GM12878 (cell line): ENCODE measurements at regions not wholly inside any gene's neighbourhood (a gene's known extent, or its start where the extent isn't known, plus 50 kb on each side); places are given as distances from the start of the nearest gene placed in this dataset.

Source experiments
- CTCF ChIP-seq, 3 experiments: IDR thresholded peaks in 2 of 3; conservative IDR thresholded peaks in 1 of 3; 2 replicates each; pipeline ENCODE4 v1.5.1; 2011; ENCODE audit warnings: low read depth in 3 of 3, low read length in 3 of 3, mild to moderate bottlenecking in 3 of 3, control low read depth in 2 of 3, moderate library complexity in 2 of 3, inconsistent platforms in 1 of 3, mixed read lengths in 1 of 3; ENCODE audit not compliant: control insufficient read depth in 2 of 3, insufficient read depth in 1 of 3; ENCODE audit errors: extremely low read depth in 1 of 3
- EGR1 ChIP-seq, 2 experiments: IDR thresholded peaks; 1 replicate in 1 of 2; 2 replicates in 1 of 2; pipeline ENCODE4 v1.6.1; 2011 to 2012; ENCODE audit warnings: low read depth in 2 of 2, low read length in 2 of 2, borderline replicate concordance in 1 of 2, mild to moderate bottlenecking in 1 of 2, moderate library complexity in 1 of 2
- MAX ChIP-seq: IDR thresholded peaks from 2 replicates; pipeline ENCODE4 v1.6.1; 2012; ENCODE audit warnings: low read depth, low read length, improper control_type of control experiment
- NBN ChIP-seq: fragments of 450-650 bp; IDR thresholded peaks from 2 replicates; pipeline ENCODE4 v1.6.1; 2016
- POLR2AphosphoS5 ChIP-seq: IDR thresholded peaks from 2 replicates; pipeline ENCODE4 v1.6.1; 2011; ENCODE audit warnings: mild to moderate bottlenecking, low read length, inconsistent platforms
- RFX5 ChIP-seq: IDR thresholded peaks from 2 replicates; pipeline ENCODE4 v1.6.1; 2011; ENCODE audit warnings: low read depth, low read length, improper control_type of control experiment

- TF ChIP-seq CTCF (IDR thresholded peaks at IDR 0.05 in 2 of 3, conservative IDR thresholded peaks at IDR 0.05 in 1 of 3; ENCODE audit: control insufficient read depth in 2 of 3, extremely low read depth in 1 of 3, insufficient read depth in 1 of 3, low read depth in 3 of 3, low read length in 3 of 3) (no peak), POLR2AphosphoS5 (no peak), MAX (no peak), EGR1 (IDR thresholded peaks at IDR 0.05; ENCODE audit: borderline replicate concordance in 1 of 2, low read depth in 2 of 2, low read length in 2 of 2) (no peak), NBN (no peak), RFX5 (no peak)
These were observed 129.2 kb downstream of the GLUL start for GRCh38 chr1:182262425-182262824.
